Muscle of arm (tissue), 1 donor: ENCODE measurements at regions not wholly inside any gene's neighbourhood (a gene's known extent, or its start where the extent isn't known, plus 50 kb on each side); places are given as distances from the start of the nearest gene placed in this dataset.
"Not testable (repeated sequence)": the region's sequence is repeated elsewhere in the genome, so short reads cannot be mapped to it uniquely, and the experiment has no call there.

ENCODE experiments used
- DNase-seq: peaks from one replicate; pipeline ENCODE4 v3.0.0-alpha.2; 2013

DNA sequence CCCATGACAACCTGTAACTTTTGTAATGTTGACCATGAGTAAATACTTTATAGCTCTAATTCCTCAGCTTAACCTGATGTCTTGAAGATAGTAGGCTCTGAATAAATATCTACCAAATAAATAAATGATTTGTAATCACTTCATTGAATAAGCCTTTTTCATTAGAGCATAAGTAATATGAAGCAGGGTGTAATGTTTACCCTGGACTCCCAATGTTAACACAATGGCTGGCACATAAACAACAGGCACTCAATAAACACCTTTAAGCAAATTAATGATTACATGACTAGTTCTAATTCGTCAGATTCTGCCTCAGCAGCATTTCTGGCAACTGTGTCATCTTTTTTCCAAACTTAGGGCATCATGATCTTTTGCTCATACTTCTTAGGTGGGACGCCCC is 396.3 kb downstream of the LIG4 start:
- DNase-seq, result no peak

DNA sequence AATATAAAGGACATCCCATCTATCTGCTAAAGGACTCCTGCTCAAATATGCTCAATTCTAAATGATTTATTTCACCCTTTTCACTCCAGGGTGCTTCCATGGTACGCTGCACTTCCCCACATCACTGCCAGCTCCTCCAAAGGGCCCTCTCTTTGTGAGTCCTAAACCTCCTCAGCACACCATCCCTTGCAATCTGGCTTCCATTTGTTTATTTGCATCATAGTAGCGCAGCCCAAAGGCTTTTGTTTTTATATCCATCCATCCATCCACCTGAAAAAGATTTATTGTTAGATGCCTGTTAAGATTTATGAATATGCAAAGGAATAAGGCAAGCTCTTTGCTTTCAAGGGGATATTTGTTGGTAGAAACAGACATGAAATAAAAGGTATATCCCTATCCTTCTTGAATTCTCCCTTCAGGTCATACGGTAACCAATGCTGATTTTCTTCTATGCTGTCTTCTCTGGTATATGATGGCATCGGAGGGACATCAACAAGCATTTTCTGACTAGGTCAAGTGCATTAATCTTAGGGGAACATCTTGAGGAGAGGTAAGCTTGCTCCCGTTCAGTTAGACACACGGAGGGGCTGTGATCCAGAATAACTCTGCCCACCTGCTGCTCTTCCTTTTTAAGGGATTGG is 397.6 kb downstream of the LIG4 start:
- DNase-seq, result no peak

DNA sequence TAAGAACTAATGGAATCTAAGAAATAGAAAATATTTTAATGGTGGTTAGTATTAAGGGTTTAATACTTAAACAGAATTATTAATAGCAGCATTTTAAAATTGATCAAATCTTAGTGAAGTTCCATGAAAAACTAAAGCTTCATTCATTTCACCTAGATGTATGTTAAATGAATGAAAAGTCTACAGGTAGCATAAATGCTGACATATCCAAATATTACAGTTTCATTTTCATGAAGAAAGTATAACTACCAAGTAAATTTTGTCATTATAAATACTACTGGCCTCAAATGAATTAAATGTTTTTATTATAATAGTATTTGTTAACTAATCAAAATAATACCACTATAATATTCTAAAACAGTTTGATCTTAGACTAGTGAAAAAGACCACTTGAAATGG is 403.3 kb downstream of the LIG4 start:
- no peak for DNase-seq

DNA sequence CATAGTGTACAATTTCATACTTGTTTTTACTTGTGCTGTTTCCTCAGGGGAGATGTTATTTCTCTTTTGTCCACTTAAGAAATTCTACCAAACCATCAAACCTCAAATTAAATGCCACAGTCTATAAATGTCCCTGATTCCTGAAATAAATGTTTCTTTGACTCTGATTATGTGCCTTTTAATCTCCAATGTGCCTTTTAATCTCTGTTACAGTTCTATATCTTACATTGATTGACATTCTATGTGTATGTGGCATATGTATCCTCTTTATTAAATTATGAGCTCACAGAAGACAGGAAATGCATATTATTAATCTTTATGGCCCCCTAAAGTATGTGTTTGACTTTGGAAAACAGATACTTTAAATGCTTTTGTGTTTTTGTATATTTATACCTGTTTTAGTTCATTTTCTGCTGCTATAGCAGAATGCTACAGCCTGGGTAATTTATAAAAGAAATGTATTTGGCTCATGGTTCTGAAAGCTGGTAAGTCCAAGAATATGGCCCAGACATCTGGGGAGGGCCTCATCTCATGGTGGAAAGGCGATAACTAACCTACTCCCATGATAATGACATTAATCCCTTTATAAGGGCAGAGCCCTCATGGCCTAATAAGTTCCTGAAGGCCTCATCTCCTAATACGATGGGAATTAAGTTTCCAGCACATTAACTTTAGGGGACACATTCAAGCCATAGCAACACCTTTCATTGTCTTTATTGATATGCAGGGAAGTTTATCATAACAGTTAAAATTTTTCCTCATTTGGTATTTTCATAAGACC is 403.9 kb downstream of the LIG4 start:
- DNase-seq, result no peak

DNA sequence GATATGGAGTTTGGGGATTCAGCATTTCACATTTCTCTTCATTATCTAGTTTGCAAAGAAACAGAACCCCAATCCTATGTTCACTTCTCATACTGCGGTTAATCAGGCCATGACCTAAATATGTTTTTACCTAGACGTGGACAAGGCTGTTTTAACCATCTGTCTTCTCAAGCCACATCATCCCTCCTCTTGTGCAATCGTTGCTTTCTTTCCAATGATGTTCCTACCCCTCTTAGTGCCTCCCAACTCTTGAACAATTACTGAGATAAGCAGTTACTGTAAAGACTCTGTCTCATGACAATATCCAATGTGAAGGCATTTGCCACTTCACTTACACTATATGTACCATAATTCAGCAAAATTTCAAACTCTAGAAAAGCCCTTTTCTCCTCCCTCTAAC is 406.2 kb downstream of the LIG4 start:
- no peak for DNase-seq

DNA sequence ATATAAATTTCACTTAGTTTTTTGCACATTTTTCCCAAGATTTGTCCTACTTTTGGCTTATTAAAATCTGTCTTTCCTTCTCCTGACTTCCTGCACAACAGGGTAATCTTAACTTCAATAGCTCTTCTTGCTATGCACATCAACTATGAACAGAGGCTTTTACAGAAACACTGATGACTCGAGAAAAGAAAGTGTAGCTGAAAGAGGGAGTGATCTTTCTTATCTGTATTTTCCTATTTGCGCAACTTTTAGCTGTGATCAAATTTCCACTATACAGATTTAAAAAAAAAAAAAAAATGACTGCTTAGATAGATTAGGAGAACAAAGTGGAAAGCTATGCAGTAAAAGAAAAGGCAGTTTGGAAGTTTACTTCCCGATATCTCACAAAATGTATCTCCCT is 406.9 kb downstream of the LIG4 start:
- no peak for DNase-seq

DNA sequence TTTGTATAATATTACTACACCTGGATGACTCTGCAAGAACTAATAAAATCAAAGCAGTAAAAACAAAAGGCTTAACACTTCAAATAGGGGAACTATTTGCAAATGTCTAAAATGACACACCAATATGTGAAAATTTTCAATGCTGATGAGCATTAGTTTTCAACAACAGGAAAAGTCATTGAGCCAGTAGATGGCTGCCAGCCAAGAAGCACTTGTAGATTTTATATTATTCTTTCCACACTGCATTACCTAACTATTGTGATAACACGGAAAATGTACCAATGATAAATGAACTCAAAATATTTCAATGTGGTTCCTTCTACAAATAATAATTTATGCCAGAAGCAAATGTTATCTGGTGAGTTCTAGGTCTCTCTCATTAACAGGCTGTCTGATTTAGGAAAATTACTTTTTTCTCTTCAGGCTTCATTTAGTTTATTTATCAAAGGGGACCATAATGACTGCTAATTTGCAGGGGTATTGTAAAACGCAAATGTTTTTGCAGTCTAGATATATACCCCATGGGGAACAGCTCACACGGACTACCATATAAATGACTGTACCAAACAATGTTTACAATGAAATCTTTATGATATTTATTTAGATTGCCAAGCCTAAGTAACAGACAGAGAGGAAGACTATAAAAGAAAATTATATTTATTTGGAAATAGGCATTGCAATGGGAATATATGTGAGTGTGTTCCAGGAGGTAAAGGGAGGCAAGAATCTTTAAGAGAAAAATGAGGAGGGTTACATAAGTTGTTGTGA is 407.8 kb downstream of the LIG4 start:
- DNase-seq, result no peak

DNA sequence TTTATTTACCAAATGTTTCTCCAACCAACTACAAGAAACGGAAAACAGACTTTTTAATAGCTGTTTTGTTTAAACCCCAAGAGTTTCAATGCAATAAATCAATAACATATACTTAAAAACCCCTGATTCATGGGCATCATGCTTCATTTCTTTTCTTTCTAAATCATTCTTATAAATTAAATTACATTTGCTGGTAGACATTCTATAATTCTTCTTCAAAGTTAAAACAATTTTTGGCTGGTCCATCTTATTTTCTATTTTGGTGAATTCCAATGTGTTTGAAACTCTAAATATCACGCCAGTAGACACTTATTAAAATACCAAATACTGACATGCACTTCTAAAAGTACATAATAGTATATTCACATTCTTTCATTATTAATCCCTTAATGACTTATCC is 408.6 kb downstream of the LIG4 start:
- DNase-seq, result no peak

DNA sequence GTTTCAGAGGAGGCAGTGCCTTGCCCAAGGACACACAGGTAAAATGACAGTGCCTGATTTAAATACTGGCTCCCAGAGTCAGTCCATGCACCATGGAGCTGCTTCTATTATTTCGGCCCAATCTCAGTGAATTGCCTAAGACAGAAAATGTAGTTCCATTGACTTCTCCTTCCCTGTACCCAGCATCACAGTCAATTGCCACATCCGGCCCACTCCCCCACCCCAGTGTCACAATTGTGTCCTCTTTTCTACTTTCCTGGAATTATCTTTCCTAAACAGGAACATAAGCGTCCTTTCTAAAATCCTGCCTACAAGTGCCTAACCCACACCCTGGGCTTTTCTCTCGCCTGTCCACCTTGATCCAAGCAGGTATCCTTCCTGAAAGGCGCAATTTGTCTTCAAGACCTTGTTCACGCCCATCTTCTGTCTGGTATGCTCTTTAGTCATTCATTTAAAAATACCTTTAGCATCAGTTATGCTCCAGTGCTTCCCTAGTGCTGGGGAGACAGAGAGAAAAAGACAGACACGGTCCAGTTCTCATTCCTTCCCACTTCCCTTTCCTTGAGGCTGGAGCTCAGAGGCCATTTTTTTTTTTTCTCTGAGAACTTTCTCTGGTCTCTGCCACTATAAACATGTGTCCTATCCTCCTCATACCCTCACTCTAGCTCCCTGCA is 411.4 kb downstream of the LIG4 start:
- DNase-seq, result no peak

DNA sequence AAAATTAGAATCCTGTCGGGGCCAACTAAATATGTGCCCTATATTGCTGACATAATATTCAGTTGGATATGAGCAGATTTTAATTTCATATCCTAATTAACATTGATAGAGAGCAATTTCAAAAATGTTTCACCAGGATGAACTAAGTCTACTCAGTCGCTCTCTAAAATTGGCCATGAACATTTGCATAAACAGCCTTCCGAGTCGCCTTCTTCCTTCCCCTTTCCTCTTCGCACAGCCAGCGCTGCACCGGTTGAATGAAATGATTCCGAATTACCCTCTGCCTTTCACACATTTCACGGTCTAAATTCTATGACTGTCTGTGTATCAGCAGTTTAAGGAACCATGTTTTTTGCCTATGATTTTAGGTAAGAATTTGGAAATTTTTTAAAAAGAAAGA is 413.7 kb downstream of the LIG4 start:
- DNase-seq, result no peak

DNA sequence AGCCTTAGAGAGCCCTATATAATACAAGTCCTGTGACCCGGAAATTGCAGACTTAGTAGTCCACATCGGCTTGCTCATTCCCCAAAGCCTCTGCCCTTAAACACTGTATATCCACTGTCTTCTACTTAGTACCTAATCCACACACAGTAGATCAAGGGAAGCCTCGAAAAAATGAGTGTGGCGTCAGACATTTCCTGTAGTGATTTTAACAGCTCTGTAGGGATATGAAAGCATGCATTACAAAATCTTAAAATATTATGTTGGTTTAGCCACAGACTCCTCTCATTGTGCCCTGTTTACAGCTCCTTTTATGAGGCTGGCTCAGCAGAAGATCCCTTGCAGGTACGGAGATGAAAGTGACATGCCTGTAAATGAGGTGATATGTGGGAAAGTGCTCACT is 416.3 kb downstream of the LIG4 start:
- no peak for DNase-seq

DNA sequence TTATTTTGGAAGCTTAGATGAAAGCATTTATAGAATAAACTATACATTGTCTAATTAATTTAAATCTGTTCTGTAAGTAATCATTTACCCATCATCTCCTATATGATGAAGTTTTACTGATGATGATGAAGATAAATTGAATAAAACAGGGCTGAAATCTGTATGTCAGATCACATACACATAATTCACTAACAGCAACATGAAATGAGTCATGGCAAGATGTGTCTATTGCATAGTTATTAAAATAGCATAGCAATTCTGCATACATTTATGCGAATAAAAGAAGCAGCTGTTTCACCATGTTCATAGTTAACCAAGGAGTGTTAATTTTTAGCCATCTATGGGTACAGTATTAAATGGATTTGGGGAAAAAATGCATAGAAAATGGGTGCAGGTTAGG is 424.9 kb downstream of the LIG4 start:
- no peak for DNase-seq

DNA sequence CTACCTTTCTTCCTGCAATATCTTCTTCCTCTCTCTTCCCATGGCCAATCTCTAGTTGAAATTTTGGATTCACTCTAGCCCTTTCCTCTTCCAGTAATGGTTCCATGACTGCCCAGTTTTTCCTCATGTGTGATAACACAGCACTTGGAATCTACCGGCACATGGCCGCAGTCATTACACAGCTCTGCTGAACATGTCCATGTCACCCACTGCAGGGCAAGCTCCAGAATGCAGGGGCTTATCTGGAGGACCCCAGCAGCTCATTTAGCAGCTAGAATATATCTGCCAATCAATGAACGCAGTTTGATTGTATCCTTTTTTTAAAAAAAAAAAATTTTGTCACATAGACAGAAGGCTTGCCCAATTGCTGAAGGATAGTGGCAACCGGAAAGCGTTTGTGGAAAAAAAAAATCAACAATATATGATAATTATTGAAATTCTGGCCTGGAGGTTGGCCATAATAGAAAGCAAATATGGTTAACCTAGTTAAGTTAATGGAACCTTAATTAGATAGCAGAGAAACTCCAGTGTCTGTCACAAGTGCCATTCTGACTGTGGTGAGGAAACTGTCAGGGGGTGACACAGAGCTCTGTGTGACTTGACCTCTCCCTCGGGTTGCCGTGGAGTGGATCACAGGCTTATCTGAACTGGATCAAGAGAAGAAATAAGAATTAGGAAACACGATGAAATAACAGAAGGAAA is 426.7 kb downstream of the LIG4 start:
- no peak for DNase-seq

DNA sequence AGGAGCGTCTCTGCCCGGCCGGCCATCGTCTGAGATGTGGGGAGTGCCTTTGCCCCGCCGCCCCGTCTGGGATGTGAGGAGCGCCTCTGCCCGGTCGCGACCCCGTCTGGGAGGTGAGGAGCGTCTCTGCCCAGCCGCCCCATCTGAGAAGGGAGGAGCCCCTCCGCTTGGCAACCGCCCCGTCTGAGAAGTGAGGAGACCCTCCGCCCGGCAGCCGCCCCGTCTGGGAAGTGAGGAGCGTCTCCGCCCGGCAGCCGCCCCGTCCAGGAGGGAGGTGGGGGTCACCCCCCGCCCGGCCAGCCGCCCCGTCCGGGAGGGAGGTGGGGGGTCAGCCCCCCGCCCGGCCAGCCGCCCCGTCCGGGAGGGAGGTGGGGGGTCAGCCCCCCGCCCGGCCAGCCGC is 432.7 kb downstream of the LIG4 start:
- DNase-seq, result not testable (repeated sequence)

DNA sequence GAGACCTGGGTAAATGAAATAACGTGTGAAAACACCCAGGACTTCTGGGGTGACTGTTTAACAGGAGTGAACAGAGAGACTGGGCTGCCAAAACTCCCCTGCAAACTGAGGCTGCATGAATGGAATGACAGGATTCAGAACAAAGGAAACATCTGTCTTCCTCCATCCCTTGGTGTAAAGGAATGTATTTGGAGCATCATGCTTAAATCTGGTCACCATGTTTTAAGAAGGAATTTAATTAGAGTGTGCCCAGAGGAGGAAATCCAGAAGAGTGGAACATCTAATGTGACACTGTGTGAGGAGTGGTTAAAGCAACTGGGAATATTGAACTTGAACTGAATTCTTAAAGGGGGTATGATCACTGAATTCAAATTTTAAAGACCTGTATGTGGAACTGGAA is 437.2 kb downstream of the LIG4 start:
- no peak for DNase-seq

DNA sequence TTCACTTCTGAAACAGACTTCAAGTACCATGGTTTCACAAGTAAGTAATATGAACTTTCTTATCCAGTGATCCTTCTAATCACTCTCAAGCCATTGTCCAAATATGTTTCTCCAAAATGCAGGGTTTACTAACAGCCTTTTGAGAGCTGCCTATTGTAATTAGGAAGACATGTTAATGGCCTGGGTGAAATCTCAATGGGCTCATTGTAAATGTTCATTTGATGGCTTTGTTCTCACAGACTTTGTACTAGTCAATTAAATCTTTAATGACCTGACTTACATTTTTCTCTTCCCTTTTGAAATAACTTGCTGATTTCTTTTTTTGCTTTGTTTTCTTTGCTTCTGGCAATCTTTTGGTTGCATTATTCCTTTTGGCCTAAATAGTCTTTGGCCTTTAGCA is 444.8 kb downstream of the LIG4 start:
- DNase-seq, result no peak

DNA sequence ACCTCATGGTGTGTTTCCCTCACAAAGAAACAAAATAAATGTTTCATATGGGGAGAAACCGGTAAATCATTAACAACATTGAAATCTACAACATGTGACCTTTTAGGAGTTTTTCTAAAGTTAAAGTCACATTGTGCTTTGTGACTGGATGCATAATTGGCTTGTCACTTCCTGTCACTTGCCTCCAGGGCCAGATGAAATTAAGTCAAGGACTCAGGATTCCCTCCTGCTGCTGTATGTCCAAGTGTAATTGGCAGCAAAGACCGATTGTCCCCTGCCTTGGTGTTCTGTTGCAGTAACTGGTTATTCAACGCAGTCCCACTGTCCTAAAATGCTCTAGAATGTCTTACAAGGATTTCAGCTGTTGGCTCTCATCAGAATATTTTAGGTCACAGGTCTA is 448.2 kb downstream of the LIG4 start:
- no peak for DNase-seq

DNA sequence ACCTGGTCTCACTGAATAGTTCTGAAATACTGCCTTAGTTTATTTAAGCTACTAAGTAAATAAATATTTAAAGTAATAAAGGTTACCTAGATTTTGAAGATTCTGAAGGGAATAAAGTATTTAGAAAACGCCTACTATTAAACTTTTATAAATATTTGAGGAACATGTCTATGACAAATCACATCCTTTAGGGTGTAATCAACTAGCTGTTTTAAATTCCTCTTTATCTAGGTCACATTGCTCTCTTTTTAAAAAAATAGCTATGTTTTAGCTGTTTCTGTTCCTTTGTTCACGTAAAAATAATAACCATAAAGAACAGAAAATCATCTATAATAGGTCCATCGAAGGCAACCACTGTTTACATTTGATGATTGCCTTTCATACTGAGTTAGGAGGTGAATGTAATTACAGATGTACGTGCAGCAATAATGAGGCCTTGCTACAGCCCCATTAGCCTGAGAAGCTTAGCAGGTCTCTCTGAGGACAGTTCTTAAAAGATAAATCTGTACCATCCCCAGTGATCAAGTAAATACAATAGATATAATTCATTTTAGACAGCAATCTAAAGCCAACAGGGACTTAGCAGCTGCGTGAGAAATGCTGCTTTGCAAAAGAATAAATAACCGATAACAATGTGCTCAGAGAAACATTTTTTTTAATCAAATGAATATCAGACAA is 449.5 kb downstream of the LIG4 start:
- no peak for DNase-seq

DNA sequence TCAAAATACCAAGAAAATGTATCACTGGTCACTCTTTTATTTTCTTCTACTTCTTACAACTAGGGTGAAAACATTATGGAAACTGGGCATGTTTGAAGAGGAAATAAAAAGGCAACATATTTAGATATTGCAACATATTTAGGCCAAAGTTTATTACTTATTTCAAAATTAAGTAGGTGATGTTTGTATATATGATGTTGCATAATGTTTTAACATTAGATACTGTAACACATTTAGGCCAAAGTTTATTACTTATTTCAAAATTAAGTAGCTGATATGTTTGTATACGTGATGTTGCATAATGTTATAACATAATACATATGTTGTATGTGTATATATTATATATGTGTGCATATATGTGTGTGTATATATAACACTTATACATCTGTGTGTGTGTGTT is 451.3 kb downstream of the LIG4 start:
- DNase-seq, result no peak

DNA sequence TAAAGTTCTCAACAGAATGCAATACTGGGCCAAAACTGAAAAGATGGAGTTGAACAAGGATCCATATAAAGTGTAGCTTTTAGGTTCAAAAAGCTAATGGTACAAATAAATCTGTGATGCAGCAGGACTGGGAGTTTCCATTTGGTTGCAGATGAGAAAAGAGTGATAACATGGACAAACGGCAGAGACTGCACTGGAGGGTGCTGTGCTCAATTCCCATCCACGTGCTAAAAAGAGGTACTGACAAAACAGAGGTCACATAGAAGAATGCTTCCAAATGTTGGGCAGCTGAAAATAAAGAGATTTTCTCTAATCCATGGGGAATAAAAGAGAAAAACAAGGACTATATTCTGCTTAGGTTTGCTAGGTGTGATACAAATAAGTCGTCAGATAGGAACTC is 461.6 kb downstream of the LIG4 start:
- DNase-seq, result no peak

DNA sequence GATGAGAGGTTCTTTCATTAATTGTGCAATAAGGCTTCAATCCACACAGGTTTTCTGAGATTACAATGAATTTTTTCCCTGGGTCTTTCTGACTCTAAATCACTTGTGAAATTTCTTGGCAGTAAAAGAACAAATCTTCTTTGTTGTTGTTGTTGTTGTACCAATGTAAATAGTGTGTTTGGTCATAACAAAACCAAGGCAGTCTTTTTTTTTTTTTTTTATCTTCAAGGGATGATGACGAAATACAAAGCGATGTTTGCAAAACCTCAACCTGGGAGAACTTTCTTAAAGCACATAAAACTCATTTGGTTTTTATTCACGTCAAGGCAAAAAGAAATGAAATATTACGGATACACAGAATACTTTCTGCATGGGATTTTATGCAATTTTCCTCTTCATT is 462.0 kb downstream of the LIG4 start:
- DNase-seq, result no peak
